Embryonic facial prominence (tissue), 1 donor: ENCODE measurements at regions not wholly inside any gene's neighbourhood (a gene's known extent, or its start where the extent isn't known, plus 50 kb on each side); places are given as distances from the start of the nearest gene placed in this dataset.

Source experiments
- DNase-seq: peaks from one replicate; pipeline ENCODE4 v3.0.0-alpha.2; 2016; ENCODE audit errors: extremely low spot score

- DNase-seq, result no peak
Observed at GRCh38 chr15:95228856-95229555, 997.6 kb downstream of the MCTP2 start.

- no peak for DNase-seq
Observed at GRCh38 chr15:95235033-95235432, 1003.7 kb downstream of the MCTP2 start.

DNA sequence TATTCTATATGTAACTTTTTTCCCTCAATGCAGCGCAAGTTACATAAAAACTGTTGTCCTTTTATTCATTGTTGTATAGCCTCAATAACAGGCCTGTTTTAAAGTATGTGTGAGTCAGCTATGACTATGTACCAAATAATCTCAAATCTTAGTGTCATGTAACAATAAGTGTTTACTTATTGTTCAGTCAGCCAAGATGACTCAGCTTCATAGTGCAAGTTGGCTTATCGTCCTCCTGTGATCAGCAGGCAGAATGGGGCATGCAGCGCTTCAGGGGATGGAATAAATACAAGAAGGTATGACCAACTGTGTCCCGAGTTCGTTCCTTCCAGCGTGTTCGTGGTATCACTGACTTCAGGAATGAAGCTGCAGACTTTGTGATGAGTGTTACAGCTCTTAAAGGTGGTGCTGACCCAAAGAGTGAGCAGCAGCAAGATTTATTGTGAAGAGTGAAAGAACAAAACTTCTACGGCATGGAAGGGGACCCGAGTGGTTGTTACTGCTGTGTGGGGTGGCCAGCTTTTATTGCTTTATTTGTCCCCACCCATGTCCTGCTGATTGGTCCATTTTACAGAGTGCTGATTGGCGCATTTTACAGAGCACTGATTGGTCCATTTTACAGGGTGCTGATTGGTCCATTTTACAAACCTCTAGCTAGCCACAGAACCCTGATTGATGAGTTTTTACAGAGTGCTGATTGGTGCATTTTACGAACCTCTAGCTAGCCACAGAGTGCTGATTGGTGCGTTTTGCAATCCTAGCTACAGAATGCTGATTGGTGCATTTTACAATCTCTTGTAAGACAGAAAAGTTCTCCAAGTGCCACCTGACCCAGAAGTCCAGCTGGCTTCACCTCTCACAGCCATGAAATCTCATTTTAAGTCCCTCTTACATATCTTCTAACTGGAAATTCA lies 1016.0 kb downstream of the MCTP2 start:
- DNase-seq, result no peak

GRCh38 chr15:95249524-95249923 lies 1018.2 kb downstream of the MCTP2 start:
- DNase-seq, result no peak

- DNase-seq, result no peak
Observed at GRCh38 chr15:95252404-95252803, 1021.0 kb downstream of the MCTP2 start.

DNA sequence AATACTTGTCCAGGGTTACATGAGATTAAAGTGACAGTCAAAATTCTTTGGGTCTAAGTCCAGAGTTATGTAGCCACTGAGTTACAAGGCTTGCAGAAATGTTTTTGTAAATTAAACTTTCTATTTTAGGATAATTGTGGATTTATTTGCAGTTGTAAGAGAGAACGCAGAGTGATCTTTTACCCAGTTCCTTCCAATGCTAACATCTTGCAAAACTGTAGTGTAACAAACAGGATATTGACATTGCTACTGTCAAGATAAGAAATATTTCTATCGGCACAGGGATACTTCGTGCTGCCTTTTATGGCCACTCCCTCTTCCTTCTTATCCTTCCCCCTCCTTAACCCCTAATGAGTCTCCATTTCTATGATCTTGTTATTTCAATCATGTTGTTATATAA lies 1022.9 kb downstream of the MCTP2 start:
- no peak for DNase-seq

- DNase-seq, result peak; percentile 51
Observed at GRCh38 chr15:95259513-95259912, 1028.2 kb downstream of the MCTP2 start.

DNA sequence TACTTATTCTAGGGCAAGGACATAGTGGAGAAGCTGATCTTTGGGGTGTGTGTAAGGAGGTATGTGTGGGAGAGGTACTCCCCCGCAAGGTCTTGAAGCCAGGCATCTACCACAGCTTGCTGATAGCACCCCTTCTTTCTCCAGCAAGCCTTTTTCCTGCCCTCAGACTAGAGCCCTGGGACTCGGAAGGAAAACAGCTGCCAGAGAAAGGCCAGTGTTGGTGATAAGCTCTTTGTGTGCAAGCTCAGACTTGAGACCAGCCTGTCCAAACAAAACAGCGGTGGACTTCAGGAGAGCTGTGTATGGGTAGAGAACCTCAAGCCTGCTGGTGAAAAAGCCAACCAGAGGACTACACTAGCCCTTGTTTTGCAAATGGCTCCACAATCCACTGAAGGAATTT lies 1028.6 kb downstream of the MCTP2 start:
- no peak for DNase-seq

DNA sequence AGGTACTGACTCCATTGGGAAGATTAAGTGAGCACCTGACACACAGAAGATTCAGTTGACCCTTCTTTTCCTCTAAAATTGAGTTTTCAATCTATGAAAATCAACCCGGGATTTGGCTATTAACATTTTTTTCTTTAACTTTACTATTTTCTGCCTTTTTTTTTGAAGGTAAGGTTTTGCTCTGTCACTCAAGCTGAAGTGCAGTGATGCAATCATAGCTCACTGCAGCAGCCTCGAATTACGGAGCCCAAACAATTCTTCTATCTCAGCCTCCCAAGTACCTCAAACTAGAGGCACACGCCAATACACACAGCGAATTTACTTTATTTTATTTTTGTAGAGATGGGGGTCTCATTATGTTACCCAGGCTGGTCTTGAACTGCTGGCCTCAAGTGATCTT lies 1029.5 kb downstream of the MCTP2 start:
- DNase-seq, result no peak

GRCh38 chr15:95261546-95261945 lies 1030.2 kb downstream of the MCTP2 start:
- no peak for DNase-seq

DNA sequence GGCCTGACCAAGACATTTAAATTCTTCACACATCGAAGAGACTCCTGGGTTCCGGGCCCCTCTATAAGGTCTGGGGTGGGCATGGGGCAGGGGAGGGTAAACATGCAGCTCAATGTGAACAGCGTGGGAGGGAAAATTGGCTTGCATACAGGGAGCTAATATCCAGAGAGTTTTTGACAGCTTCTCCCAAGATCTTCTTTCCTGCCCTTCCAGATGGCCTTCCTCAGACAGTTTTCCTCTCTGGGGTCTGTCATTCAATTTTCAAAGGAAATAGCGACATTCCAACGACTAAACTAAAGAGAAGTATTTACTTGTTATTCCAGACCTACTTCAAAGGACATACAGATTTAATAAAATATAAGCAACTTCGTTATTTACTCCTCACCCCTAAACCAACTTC lies 1030.6 kb downstream of the MCTP2 start:
- no peak for DNase-seq

DNA sequence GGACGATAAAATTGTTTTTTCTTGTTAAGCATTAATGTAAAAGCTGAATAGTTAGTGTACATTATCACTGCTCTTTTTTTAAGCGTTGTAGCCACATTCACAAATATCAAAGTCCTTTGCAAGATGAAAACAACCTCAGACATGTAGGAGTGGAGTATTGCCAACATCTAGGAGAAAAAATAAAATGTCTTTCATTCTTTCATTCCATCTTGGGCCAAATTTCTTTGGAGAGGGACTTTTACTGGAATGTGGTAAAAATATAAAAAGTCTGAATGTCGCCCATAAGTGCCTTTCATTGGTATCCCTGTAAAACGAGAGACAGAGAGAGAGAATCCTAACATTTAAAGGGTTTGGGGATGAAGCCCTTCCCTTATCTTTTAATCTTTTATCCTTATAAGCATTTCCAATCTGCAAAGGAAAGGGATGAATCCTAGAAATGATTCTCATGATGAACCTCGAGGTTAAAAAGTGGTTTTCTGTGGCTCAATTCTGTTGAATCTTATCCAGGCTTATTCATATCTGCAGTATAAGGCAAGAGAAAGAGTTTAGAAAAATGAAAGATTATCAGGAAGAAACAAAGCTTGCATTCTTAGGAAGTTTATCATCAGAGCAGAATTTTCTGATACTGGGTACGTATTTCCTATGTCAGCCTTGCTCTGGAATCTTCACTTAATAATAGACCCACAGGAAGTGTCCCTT lies 1031.7 kb downstream of the MCTP2 start:
- DNase-seq, result no peak

DNA sequence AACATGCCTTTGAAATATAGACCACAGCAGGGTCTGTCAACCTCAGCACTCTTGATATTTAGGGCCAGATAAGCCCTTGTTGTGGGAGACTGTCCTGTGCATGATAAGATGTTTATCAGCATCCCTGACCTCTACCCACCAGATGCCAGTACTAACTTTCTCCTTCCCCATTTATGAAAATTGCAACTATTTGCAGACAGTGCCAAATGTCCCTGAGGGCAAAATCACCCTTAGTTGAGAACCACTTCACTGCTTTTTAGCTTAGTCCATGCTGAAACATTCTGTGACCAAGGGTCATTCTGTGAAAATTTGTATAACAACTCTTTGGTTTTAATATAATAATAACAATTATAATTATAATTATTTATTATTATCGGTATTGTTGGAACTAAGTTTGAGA lies 1032.4 kb downstream of the MCTP2 start:
- DNase-seq, result no peak

- no peak for DNase-seq
Observed at GRCh38 chr15:95265419-95265997, 1034.1 kb downstream of the MCTP2 start.

GRCh38 chr15:95266451-95267061 lies 1035.2 kb downstream of the MCTP2 start:
- no peak for DNase-seq

GRCh38 chr15:95267481-95267880 lies 1036.1 kb downstream of the MCTP2 start:
- DNase-seq, result no peak

- DNase-seq, result no peak
Observed at GRCh38 chr15:95269242-95270183, 1038.2 kb downstream of the MCTP2 start.

- no peak for DNase-seq
Observed at GRCh38 chr15:95274101-95274500, 1042.7 kb downstream of the MCTP2 start.

- DNase-seq, result no peak
Observed at GRCh38 chr15:95277266-95277665, 1045.9 kb downstream of the MCTP2 start.

DNA sequence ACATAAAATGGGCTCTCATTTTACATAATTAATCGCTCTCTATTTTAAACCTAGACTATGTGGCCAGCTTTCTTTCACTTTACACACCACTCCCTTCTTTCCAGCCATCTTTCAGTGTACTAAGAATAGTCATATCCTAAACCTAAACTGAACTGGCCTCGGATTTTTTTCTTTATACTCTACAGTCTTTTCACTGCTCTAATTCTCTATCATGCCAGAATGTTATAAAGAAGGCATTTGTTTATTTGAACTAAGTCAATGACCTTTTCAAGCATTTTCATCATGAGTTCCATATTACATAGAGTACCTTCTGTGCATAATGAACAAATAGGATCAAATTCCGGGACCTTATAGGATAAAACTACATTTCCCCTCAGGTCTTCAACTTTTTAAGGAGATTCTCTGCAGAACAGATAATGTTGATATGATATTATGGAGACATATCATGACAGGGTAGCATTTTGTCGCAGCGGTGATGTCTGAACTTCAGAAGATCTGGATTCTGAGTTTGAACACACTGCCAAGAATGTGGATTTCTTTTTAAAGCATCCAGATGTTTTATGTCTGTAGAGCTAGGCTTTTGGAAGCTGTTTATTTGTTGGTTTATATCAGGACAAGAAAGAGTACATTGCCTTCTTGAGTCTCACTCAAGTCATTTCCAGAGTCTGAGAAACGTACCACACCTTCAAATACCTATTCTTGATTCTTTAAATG lies 1047.3 kb downstream of the MCTP2 start:
- DNase-seq, result no peak
